A673 (cell line): ENCODE measurements at regions not wholly inside any gene's neighbourhood (a gene's known extent, or its start where the extent isn't known, plus 50 kb on each side); places are given as distances from the start of the nearest gene placed in this dataset.

Source experiments
- CTCF ChIP-seq: fragments of 300-800, 200-600 bp; sonication (generic); conservative IDR thresholded peaks from 2 replicates; pipeline ENCODE4 v1.5.1; 2017; ENCODE audit warnings: low read depth, mild to moderate bottlenecking, antibody characterized with exemption, low read length, moderate library complexity, mixed read lengths
- EZH2 ChIP-seq: fragments of 200-600 bp; sonication (generic); IDR thresholded peaks from 2 replicates; pipeline ENCODE4 v1.6.1; 2017; ENCODE audit warnings: borderline replicate concordance, low read depth, mild to moderate bottlenecking, mixed read lengths, antibody characterized with exemption, low read length; ENCODE audit not compliant: poor library complexity, severe bottlenecking

GRCh38 chr15:29990035-29990434 is 92.7 kb upstream of the GOLGA8J start:
- TF ChIP-seq CTCF (no peak), EZH2 (no peak)
